Neural cell (in vitro differentiated cells): ENCODE measurements at regions not wholly inside any gene's neighbourhood (a gene's known extent, or its start where the extent isn't known, plus 50 kb on each side); places are given as distances from the start of the nearest gene placed in this dataset.

Experiments used
- CTCF ChIP-seq: fragments of 450-650 bp; IDR thresholded peaks from 2 replicates; pipeline ENCODE4 v1.5.1; 2014; ENCODE audit warnings: antibody characterized with exemption, mild to moderate bottlenecking, moderate library complexity; ENCODE audit not compliant: poor library complexity, severe bottlenecking
- EP300 ChIP-seq: fragments of 450-650 bp; conservative IDR thresholded peaks from 2 replicates; pipeline ENCODE4 v1.6.1; 2014; ENCODE audit warnings: antibody characterized with exemption, mild to moderate bottlenecking, moderate library complexity; ENCODE audit not compliant: poor library complexity, severe bottlenecking
- POLR2AphosphoS5 ChIP-seq: IDR thresholded peaks from 2 replicates; pipeline ENCODE4 v1.6.1; 2012
- REST ChIP-seq: IDR thresholded peaks from 2 replicates; pipeline ENCODE4 v1.6.1; 2012; ENCODE audit warnings: borderline replicate concordance
- TAF1 ChIP-seq: IDR thresholded peaks from 2 replicates; pipeline ENCODE4 v1.6.1; 2012; ENCODE audit warnings: low read depth

DNA sequence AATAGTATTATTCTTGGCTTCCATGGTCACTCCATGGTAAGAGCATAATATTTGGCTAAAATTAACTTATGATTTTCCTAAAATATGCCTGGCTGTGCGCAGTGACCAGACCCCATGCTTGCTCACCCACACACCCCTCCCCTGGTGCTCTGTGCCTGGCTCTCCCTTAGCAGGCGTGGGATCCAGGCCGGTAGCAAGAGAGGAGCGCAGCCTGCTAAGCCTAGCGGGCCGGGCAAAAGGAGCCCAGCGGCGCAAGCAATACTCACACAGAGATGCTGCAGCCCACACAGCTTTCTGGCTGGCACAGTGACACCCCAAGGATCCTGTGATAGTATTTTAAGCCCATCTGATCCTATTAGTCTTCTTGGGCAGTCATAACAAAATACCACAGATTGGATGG is 79.8 kb upstream of the EYS start:
- TF ChIP-seq REST (no peak), TAF1 (no peak), CTCF (no peak), POLR2AphosphoS5 (no peak), EP300 (no peak)
